Peyer's patch (tissue), 4 donors: ENCODE measurements at regions not wholly inside any gene's neighbourhood (a gene's known extent, or its start where the extent isn't known, plus 50 kb on each side); places are given as distances from the start of the nearest gene placed in this dataset.

Experiments
- POLR2A ChIP-seq, 2 donors: fragments of 450-650 bp; IDR thresholded peaks; one replicate each; pipeline ENCODE4 v1.5.1; 2017; ENCODE audit warnings: antibody characterized with exemption in 2 of 2, mild to moderate bottlenecking in 2 of 2, moderate library complexity in 2 of 2
- TF ChIP-seq, protein P1 (sequence below), 6 experiments: fragments of 450-650 bp in 4 of 6; fragments of 200-600 bp in 2 of 6; sonication (generic) in 1 of 6; IDR thresholded peaks; one replicate each; pipeline ENCODE4 v1.5.1; 2017 to 2019; ENCODE audit warnings: antibody characterized with exemption in 6 of 6, mild to moderate bottlenecking in 3 of 6, moderate library complexity in 1 of 6

- TF ChIP-seq, protein P1, sequence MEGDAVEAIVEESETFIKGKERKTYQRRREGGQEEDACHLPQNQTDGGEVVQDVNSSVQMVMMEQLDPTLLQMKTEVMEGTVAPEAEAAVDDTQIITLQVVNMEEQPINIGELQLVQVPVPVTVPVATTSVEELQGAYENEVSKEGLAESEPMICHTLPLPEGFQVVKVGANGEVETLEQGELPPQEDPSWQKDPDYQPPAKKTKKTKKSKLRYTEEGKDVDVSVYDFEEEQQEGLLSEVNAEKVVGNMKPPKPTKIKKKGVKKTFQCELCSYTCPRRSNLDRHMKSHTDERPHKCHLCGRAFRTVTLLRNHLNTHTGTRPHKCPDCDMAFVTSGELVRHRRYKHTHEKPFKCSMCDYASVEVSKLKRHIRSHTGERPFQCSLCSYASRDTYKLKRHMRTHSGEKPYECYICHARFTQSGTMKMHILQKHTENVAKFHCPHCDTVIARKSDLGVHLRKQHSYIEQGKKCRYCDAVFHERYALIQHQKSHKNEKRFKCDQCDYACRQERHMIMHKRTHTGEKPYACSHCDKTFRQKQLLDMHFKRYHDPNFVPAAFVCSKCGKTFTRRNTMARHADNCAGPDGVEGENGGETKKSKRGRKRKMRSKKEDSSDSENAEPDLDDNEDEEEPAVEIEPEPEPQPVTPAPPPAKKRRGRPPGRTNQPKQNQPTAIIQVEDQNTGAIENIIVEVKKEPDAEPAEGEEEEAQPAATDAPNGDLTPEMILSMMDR (IDR thresholded peaks at IDR 0.05), result no peak
- no peak for TF ChIP-seq POLR2A (IDR thresholded peaks at IDR 0.05)
Observed at GRCh38 chr11:130692220-130692619, 224.1 kb downstream of the SNX19 start.
